HG03575 (cell line): ENCODE measurements at regions not wholly inside any gene's neighbourhood (a gene's known extent, or its start where the extent isn't known, plus 50 kb on each side); places are given as distances from the start of the nearest gene placed in this dataset.
"Not testable (repeated sequence)": the region's sequence is repeated elsewhere in the genome, so short reads cannot be mapped to it uniquely, and the experiment has no call there.

ENCODE experiments used
- ATAC-seq: cut with Tn5 transposase; IDR thresholded peaks from one replicate; pipeline ENCODE4 v1.9.1; 2021; ENCODE audit not compliant: unreplicated experiment, insufficient number of reproducible peaks, low FRiP score; ENCODE audit errors: extremely low read depth

GRCh38 chr12:16828891-16829290 is 222.9 kb upstream of the LMO3 start:
- no peak for ATAC-seq

GRCh38 chr12:16807731-16808130 is 201.8 kb upstream of the LMO3 start:
- no peak for ATAC-seq

GRCh38 chr12:16796168-16796567 is 190.2 kb upstream of the LMO3 start:
- no peak for ATAC-seq

- ATAC-seq: no peak
These were observed 183.3 kb upstream of the LMO3 start for GRCh38 chr12:16789204-16789790.

- ATAC-seq: no peak
These were observed 182.7 kb upstream of the LMO3 start for GRCh38 chr12:16788506-16789203.

GRCh38 chr12:16785953-16786352 is 180.0 kb upstream of the LMO3 start:
- ATAC-seq: no peak

- no peak for ATAC-seq
These were observed 179.6 kb upstream of the LMO3 start for GRCh38 chr12:16785524-16785923.

GRCh38 chr12:16769129-16769528 is 163.2 kb upstream of the LMO3 start:
- ATAC-seq: not testable (repeated sequence)

- no peak for ATAC-seq
These were observed 160.8 kb upstream of the LMO3 start for GRCh38 chr12:16766736-16767135.

GRCh38 chr12:16763901-16764300 is 157.9 kb upstream of the LMO3 start:
- ATAC-seq: no peak

- ATAC-seq: no peak
These were observed 151.0 kb upstream of the LMO3 start for GRCh38 chr12:16756833-16757555.

GRCh38 chr12:16730772-16731171 is 124.8 kb upstream of the LMO3 start:
- ATAC-seq: no peak

GRCh38 chr12:16726879-16727278 is 120.9 kb upstream of the LMO3 start:
- no peak for ATAC-seq

GRCh38 chr12:16719713-16720416 is 113.9 kb upstream of the LMO3 start:
- ATAC-seq: no peak

GRCh38 chr12:16716928-16717327 is 111.0 kb upstream of the LMO3 start:
- ATAC-seq: no peak

- ATAC-seq: no peak
These were observed 86.1 kb upstream of the LMO3 start for GRCh38 chr12:16692099-16692498.

- ATAC-seq: no peak
These were observed 85.7 kb upstream of the LMO3 start for GRCh38 chr12:16691624-16692023.

- no peak for ATAC-seq
These were observed 82.2 kb upstream of the LMO3 start for GRCh38 chr12:16688200-16688599.

GRCh38 chr12:16685107-16685506 is 79.1 kb upstream of the LMO3 start:
- no peak for ATAC-seq

GRCh38 chr12:16681196-16681595 is 75.2 kb upstream of the LMO3 start:
- ATAC-seq: no peak
